ENCODE measurements at regions not wholly inside any gene's neighbourhood (a gene's known extent, or its start where the extent isn't known, plus 50 kb on each side); places are given as distances from the start of the nearest gene placed in this dataset.
"Not testable (repeated sequence)": the region's sequence is repeated elsewhere in the genome, so short reads cannot be mapped to it uniquely, and the experiment has no call there.

GRCh38 chr6:4218619-4219317, 83.4 kb upstream of the ECI2 start:
- WGBS, 3 donors = 95 to 98% (median 97%) methylated on average over 3 of the region's 3 CpGs
- H3K27ac ChIP-seq (ENCODE audit: low read depth, low read length) = not testable (repeated sequence)

GRCh38 chr6:4212588-4212987, 77.2 kb upstream of the ECI2 start:
- H3K27ac ChIP-seq (ENCODE audit: low read depth, low read length) = no peak overlapping the region
- 47 to 96% (median 76%) methylated on average over 1 of the region's 1 CpG for WGBS, 3 donors

DNA sequence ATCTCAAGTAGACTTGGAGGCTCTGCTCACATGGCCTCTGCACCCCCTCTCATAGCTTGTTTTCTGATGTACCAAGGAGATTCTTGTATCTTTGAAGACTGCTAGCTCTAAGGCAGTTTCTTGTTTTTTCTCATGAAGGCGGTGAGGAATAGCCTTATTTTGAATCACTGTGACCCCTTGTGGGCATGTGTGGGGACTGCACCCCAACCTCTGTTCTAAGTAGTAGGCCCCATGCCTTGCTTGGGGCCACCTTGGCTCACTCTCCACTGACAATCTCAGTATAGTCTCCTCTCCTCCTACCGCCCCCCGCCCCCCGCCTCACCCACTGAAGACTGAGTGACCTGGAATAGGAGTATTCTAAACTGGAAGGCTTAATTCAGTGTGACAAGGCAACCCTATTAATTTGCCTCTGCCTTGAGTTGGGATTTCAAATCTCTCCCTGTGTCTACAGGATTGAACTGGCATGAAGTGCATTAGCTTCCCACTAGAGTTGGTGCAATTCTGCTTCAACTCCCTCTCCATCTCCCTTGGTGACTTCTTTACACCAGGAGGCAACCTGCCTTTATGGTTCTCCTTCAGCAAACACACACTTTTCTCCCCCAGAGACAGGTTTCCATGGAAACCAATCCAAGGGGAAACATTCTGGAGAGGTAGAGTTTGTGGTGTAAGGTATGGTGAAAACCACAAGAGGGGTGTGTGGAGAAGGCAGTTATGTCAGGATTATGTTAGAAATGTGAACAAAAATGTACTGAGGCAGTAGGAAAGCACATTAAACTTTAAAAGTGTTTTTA, 75.4 kb upstream of the ECI2 start:
- WGBS, 3 donors = 43 to 75% (median 70%) methylated on average over 4 of the region's 4 CpGs
- no peak overlapping the region for H3K27ac ChIP-seq (ENCODE audit: low read depth, low read length)

- no peak overlapping the region for H3K27ac ChIP-seq (ENCODE audit: low read depth, low read length)
- WGBS, 3 donors = 35 to 66% (median 38%) methylated on average over 2 of the region's 2 CpGs
Measured at GRCh38 chr6:4209196-4209595, 73.8 kb upstream of the ECI2 start.

GRCh38 chr6:4208158-4208557, 72.8 kb upstream of the ECI2 start:
- no peak overlapping the region for H3K27ac ChIP-seq (ENCODE audit: low read depth, low read length)
- WGBS, 3 donors = 58 to 83% (median 64%) methylated on average over 2 of the region's 2 CpGs

DNA sequence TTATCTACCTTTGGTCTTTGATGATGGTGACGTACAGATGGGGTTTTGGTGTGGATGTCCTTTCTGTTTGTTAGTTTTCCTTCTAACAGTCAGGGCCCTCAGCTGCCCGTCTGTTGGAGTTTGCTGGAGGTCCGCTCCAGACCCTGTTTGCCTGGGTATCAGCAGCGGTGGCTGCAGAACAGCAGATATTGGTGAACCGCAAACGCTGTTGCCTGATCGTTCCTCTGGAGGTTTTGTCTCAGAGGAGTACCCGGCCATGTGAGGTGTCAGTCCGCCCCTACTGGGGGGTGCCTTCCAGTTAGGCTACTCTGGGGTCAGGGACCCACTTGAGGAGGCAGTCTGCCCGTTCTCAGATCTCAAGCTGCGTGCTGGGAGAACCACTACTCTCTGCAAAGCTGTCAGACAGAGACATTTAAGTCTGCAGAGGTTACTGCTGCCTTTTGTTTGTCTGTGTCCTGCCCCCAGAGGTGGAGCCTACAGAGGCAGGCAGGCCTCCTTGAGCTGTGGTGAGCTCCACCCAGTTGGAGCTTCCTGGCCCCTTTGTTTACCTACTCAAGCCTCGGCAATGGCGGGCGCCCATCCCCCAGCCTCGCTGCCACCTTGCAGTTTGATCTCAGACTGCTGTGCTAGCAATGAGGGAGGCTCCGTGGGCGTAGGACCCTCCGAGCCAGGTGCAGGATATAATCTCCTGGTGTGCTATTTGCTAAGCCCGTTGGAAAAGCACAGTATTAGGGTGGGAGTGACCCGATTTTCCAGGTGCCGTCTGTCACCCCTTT, 68.5 kb upstream of the ECI2 start:
- not testable (repeated sequence) for H3K27ac ChIP-seq (ENCODE audit: low read depth, low read length)
- 91% methylated on average over 21 of the region's 21 CpGs for WGBS, 3 donors

DNA sequence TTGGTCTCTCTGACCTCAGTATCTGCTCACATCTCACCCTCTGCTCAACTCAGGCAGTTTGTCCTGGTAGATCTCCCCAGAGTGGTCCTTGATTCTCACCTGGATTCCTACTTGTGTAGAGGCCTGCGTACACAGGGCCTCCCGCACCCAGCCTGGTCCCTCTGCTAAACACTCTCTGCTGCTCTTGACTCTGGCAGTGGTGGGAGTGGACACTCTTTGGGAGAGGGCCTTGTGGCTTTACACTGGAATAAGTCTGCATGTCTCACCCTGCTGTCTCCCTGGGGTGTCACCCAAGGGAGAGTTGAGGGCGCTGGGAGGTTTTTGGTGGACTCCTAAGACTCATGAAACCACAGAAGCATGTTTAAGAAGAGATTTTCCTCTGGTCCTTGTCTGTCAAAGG, 57.3 kb upstream of the ECI2 start:
- WGBS, 3 donors = 64 to 96% (median 66%) methylated on average over 3 of the region's 3 CpGs
- H3K27ac ChIP-seq (ENCODE audit: low read depth, low read length) = no peak overlapping the region

GRCh38 chr6:4192173-4192572, 56.8 kb upstream of the ECI2 start:
- WGBS, 3 donors = 75 to 82% (median 77%) methylated on average over 1 of the region's 1 CpG
- H3K27ac ChIP-seq (ENCODE audit: low read depth, low read length) = no peak overlapping the region

GRCh38 chr6:4191271-4191721, 55.9 kb upstream of the ECI2 start:
- 95 to 97% (median 97%) methylated on average over 19 to 27 of the region's 27 CpGs for WGBS, 3 donors

DNA sequence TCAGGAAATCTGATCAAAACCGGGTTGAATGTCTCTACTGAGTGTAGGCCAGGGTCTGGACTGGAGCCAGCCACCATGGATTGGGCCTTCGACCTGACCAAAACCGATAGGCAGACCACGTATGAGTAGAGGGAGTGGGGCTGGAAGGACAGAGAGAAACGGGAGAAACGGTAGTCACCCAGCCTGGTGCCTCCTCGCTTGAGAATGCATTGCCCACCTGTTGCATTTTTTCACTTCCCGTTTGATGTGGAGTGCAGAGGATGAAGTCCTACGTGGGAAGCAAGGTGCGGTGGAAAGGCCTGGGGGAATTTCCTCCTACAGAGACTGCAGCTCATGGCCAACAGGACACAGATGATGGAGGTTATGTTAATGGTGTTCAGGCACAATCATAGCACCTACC, 53.9 kb upstream of the ECI2 start:
- H3K27ac ChIP-seq (ENCODE audit: low read depth, low read length) = no peak overlapping the region

More at GRCh38 chr6:4191271-4191721, 55.9 kb upstream of the ECI2 start:
- no peak overlapping the region for H3K27ac ChIP-seq (ENCODE audit: low read depth, low read length)

DNA sequence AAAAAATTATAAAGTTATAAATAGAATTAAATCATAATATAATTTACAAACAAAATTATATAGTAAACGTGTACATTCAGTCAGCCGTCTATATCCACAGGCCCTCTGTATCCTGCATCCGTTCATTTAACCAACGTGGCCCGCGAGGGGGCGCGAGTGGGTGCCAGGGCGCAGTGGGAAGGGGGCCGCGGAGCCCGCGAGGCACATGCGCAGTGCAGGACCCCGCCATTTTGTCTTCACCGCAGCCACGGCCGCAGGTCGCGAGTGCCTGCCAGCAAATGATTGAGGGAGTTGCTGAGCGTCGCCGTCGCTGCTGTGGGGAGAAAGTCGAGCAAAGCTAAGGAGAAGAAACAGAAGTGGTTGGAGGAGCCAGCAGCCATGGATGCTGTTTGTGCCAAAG, 53.4 kb upstream of the ECI2 start:
- H3K27ac ChIP-seq (ENCODE audit: low read depth, low read length) = no peak overlapping the region
- 90 to 96% (median 95%) methylated on average over 25 of the region's 25 CpGs for WGBS, 3 donors

More for the DNA sequence above, 53.9 kb upstream of the ECI2 start:
- WGBS, 3 donors = 85 to 88% (median 88%) methylated on average over 10 of the region's 10 CpGs

GRCh38 chr6:4187480-4187879, 52.1 kb upstream of the ECI2 start:
- H3K27ac ChIP-seq (ENCODE audit: low read depth, low read length) = no peak overlapping the region
- 73 to 79% (median 76%) methylated on average over 2 of the region's 2 CpGs for WGBS, 3 donors

- 89 to 96% (median 94%) methylated on average over 4 of the region's 4 CpGs for WGBS, 3 donors
- no peak overlapping the region for H3K27ac ChIP-seq (ENCODE audit: low read depth, low read length)
Measured at GRCh38 chr6:4186385-4186784, 51.0 kb upstream of the ECI2 start.

GRCh38 chr6:4185846-4186245, 50.5 kb upstream of the ECI2 start:
- H3K27ac ChIP-seq (ENCODE audit: low read depth, low read length) = no peak overlapping the region
- 93 to 94% (median 93%) methylated on average over 2 of the region's 2 CpGs for WGBS, 3 donors

GRCh38 chr6:4185419-4185818, 50.0 kb upstream of the ECI2 start:
- H3K27ac ChIP-seq (ENCODE audit: low read depth, low read length) = no peak overlapping the region
- WGBS, 3 donors = 87 to 93% (median 92%) methylated on average over 5 of the region's 5 CpGs
